GM19468 (cell line): ENCODE measurements at regions not wholly inside any gene's neighbourhood (a gene's known extent, or its start where the extent isn't known, plus 50 kb on each side); places are given as distances from the start of the nearest gene placed in this dataset.
"Not testable (repeated sequence)": the region's sequence is repeated elsewhere in the genome, so short reads cannot be mapped to it uniquely, and the experiment has no call there.

Experiments
- ATAC-seq: cut with Tn5 transposase; IDR thresholded peaks from one replicate; pipeline ENCODE4 v1.9.1; 2021; ENCODE audit warnings: mild to moderate bottlenecking, moderate library complexity, moderate number of reproducible peaks; ENCODE audit not compliant: unreplicated experiment; ENCODE audit errors: extremely low read depth

- no peak for ATAC-seq
These were observed 182.8 kb downstream of the TLE3 start for GRCh38 chr15:69914960-69915359.

GRCh38 chr15:69916169-69916785 is 181.4 kb downstream of the TLE3 start:
- ATAC-seq: no peak

GRCh38 chr15:69917056-69917455 is 180.7 kb downstream of the TLE3 start:
- ATAC-seq: no peak

GRCh38 chr15:69919816-69920215 is 177.9 kb downstream of the TLE3 start:
- no peak for ATAC-seq

DNA sequence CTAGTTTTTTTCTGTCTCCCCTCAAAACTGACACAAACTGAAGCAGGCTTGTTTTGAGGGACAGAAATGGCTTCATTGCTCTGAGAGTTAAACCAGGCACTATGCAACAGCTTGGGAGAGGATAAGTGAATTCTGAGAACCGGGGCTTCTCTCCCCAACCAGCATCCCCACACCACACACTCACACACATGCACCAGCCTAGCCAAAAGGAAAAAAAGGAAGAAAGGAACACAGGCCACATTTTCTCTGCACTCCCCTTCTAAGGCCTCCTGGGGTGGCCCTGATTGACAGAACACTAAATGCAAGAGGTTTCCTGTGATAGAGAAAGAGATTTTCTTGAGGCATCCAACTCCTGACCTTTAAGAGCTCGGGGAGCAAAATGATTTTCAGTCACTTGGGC is 177.5 kb downstream of the TLE3 start:
- ATAC-seq: no peak

- ATAC-seq: no peak
These were observed 175.8 kb downstream of the TLE3 start for GRCh38 chr15:69921626-69922619.

DNA sequence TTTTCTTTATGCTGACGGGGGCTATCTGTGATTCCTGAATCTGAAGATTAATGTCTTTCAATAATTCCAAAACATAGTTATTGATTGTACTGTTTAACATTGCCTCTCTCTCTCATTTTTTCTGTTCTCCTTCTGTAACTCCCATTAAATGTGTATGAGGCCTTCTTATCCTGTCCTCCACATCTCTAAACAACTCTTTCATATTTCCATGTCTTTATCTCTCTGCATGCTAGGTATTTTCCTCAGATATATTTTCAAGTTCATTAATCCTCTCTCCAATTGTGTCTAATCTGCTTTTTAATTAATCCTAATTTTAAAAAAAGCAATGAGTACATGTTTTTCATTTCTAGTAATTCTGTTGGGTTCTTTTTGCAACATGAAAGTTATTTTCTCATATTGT is 173.2 kb downstream of the TLE3 start:
- no peak for ATAC-seq

DNA sequence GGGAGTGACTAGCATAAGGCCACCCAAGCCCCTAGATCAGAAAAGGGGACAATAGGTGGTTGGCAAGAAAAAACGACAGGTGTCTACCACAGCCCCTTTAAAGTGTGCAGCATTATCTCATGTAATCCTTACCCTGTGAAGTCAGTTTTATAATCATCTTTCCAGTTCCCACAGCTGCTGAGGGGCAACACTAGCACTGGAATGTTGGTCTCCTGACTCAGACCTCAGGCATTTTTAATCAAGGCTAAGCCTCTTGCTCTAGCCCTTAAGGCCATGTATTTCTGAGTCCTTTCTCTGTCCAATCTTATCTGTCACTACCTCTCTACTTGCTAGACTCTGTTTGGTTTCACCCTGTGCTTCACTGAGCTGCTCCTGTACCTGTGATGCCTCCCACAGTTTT is 171.7 kb downstream of the TLE3 start:
- ATAC-seq: no peak

- ATAC-seq: no peak
These were observed 171.0 kb downstream of the TLE3 start for GRCh38 chr15:69926721-69927120.

DNA sequence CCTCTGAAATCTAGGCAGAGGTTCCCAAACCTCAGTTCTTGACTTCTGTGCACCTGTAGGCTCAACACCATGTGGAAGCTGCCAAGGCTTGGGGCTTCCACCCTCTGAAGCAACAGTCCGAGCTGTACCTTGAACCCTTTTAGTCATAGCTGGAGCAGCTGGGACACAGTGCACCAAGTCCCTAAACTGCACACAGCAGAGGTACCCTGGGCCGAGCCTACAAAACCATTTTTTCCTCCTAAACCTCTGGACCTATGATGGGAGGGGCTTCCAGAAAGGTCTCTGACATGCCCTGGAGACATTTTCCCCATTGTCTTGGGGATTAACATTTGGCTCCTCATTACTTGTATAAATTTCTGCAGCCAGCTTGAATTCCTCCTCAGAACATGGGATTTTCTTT is 168.8 kb downstream of the TLE3 start:
- ATAC-seq: not testable (repeated sequence)

DNA sequence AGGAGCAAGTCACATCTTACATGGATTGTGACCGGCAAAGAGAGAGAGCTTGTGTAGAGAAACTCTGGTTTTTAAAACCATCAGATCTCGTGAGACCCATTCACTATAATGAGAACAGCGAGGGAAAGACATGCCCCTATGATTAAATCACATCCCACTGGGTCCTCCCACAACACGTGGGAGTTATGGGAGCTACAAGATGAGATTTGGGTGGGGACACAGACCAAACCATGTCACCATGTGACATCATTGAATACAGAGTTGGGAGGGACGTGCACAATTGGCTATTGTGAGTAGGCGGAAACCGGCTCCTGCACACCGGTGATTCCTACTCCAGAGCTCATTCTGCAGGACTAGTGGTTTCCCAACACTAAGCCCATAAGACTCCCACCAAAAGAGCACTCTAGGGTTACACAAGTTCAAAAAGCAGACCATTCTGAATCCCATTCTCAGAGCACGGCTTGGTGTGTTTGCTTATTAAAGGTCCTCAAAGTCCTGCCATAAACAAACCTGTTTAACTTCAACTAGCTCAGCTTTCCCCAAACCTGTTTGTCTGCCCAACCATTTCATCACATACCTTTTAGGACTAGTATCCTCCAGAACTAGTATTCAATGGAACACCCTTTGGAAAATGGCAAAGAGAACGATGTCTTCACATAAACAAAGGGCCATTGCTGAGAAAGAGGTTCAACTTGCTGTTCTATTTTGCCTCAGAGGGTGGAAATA is 167.6 kb downstream of the TLE3 start:
- no peak for ATAC-seq

DNA sequence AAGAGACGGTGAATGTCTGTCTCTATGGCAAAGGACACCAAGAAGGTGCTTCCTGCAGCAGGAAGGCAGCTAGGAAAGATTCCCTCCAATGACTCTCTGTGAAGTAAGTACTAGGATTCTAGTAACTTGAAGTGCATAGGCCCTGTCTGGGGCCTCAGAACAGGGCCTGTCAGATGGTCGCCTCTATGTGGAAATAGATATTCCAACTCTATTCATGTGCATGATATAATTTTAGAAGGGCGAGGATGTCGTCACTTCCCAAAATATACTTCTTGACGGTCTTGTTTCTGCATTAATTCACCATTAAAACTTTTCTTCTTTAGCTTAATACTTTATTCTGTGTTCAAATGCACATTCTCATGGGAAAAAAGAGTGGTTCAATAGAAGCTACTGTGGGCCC is 167.0 kb downstream of the TLE3 start:
- no peak for ATAC-seq

DNA sequence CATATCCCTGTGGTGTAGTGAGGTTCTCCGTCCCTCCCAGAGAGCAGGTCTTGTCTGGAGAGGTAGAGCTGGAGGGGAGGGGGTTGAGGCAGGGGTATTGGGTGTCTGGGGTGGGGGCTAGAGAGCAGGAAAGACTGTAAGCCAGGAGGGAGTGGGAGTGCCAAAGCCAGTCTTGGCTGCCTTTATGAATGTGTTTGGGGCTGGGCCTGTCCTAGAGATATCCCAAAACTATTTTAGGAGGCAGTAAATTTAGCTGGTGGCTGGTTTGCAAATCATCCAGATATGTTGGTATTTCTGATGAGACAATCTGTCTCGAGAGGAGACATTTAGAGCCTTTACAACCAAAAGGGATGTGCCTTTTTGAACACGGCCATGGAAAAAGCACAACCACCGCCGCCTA is 166.6 kb downstream of the TLE3 start:
- no peak for ATAC-seq

DNA sequence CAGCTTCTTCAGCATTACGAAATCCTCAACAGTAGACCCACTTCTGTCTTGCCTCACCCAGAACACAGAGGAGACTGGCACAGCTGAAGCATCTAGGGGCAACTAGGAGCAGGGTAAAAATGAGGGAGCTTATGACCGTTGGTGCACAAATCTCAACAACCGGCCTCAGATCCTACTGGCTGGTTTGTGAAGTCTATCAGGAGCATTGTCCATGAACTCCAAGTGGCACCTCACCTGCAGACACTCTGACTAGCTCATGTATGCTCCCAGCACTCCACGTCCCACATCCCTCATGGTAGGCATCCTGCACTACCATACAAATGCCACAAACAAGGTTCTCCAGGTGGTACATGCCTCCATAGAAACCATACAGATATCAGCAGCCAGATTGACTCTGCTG is 163.1 kb downstream of the TLE3 start:
- no peak for ATAC-seq

DNA sequence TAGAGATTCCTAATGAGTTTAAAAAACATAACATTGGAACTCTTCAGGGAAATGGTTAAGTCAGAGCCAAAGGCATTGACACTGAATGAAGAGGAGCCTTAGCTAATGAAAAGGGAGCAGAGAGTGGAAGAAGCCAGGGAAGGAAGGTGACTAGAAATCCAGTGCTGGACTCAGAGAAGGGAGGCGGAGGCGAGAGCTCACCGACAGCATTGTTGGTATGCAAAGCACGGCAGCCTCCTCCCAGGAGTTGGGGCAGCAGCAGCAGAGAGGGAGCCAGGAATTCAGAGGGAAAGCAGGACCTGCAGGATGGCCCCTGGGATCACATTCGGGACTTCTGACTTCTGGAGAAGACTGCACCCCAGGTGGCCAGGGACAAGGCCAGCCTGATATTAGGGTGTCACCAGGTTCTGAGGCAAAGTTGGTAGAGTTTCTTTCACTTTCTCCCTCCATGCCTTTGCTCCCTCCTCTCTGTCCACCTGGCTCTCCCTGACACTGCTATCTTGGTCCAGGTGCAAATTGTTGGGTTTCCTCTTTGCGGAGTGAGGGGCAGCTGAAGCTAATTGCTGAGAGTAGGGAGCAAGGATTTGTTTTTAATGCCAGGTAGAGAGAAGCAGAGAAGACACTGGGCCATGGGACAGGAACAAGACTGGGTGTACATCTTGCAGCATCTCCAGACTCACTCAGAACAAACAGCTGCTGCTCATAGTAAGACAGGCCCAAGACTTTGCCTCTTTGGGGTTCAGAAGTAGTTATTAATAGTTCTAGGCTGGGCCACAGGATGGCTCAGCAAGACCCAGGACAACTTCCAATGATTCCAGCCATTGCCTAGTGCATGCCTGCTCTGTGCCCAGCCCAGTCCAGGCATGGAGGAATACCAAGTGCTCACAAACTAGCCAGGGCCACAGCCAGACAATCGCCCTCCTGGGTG is 157.9 kb downstream of the TLE3 start:
- ATAC-seq: no peak

DNA sequence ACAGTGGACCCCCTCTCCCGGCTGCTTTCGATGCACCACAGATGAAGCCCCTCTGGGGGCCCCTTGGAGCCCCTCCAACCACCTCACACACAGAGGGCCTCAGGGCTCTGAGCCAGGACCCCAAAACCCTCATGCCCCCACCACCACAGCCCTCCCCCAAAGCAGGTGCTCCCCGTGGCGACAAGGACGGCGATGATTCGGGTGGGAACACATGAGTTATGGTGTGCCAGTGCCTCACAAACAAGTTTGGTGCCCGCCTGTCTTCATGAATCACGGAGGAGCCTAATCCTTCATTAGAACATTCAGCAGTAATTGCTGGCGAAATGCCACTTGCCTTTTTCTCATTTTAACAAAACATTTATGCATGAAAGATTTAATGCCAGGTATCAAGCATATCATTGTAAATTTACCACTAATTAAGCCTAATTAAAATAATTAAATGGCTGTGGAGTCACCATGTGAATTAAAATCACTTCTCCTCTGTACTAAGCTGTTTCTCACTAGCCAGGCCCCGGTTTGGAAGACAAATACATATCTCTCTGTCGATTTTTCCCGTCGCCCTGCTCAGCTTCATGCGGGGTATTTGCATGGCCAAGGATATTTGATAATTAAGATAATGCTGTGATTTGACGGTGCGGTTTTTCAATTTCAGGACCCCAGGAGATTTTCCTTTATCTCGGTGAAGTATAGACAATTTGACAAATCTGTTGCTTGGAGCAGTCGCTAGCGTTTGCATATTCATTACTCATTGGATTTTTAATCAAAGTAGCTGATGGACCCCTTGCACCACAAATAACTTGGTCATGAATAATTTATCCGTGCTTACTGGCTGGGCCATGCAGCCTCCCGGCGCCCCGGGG is 157.0 kb downstream of the TLE3 start:
- no peak for ATAC-seq

DNA sequence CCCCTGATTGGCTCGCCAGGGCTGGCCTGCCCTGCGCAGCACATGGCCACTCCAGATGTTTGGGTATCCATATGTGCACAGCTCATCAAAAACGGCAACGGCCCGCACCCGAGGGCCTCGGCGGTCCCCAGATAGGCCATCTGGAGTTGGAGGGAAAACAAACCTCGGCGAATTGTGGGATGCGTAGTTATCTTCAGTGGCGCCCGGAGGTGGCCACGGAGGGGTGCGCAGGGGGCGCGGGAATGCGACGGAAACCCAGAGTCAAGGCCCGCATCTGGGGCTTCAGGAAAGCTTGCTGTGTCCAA is 156.5 kb downstream of the TLE3 start:
- ATAC-seq: no peak

DNA sequence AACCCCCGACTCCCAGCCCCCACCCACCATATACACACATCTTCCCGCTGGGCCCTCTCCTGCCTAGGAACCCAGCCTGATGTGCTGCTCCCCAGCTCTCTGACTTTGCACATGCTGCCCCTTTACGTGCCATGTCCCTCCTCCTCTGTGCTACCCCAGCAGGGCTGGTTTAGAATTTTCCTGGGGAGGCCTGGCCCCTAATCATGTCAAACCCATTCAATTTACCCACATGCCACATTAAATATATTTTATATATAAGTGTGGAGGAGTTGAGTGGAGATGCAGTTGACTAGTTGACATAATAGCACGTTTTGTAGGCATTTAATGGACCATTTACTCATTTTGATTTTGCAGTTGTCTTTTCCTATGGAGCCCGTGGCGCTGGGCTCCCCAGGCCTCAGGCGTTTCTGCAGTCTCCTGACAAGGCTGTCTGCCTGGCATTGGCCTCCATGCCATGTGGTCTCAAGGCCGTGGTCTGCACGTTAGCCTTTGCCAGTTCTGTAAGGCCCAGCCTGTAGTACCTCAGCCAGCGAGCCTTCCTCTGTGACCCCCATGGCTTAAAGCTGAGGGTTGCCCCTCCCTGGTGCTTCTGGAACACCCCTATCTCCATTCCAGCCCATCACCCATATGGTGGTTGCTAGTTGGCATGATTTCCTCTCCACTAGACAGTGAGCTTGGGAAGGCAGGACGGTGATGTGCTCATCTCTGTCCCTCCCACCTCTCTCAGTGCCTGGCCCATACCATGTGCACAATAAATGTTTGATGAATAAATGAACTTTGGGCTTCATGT is 155.8 kb downstream of the TLE3 start:
- ATAC-seq: no peak
